Mesodermal cell (in vitro differentiated cells): ENCODE measurements at regions not wholly inside any gene's neighbourhood (a gene's known extent, or its start where the extent isn't known, plus 50 kb on each side); places are given as distances from the start of the nearest gene placed in this dataset.
"Not testable (repeated sequence)": the region's sequence is repeated elsewhere in the genome, so short reads cannot be mapped to it uniquely, and the experiment has no call there.

Source experiments
- H3K27ac ChIP-seq: 2 replicates; pipeline ENCODE4 v1.7.0; 2013; ENCODE audit warnings: mild to moderate bottlenecking, low read depth, low read length, moderate library complexity; ENCODE audit not compliant: severe bottlenecking
- H3K36me3 ChIP-seq: 2 replicates; pipeline ENCODE4 v1.7.1; 2013; ENCODE audit warnings: mild to moderate bottlenecking, low read length, moderate library complexity; ENCODE audit not compliant: control insufficient read depth, insufficient read depth
- H3K4me1 ChIP-seq: one replicate; pipeline ENCODE4 v1.7.1; 2013; ENCODE audit warnings: mild to moderate bottlenecking, low read length; ENCODE audit not compliant: insufficient read depth, control insufficient read depth, poor library complexity, severe bottlenecking
- H3K4me3 ChIP-seq: 2 replicates; pipeline ENCODE4 v1.7.0; 2013; ENCODE audit warnings: low read length, control low read depth, mild to moderate bottlenecking; ENCODE audit not compliant: insufficient read depth, poor library complexity, severe bottlenecking; ENCODE audit errors: extremely low read depth
- H3K9me3 ChIP-seq: 2 replicates; pipeline ENCODE4 v1.7.1; 2013; ENCODE audit warnings: mild to moderate bottlenecking, low read length, moderate library complexity; ENCODE audit not compliant: control insufficient read depth
- WGBS, 2 experiments: methylation state at CpG; one replicate each; pipeline ENCODE4 v1.1.5; 2013; ENCODE audit warnings: missing lambda C conversion rate in 2 of 2; ENCODE audit not compliant: insufficient coverage in 2 of 2; 5-methylcytosine and 5-hydroxymethylcytosine counted together

DNA sequence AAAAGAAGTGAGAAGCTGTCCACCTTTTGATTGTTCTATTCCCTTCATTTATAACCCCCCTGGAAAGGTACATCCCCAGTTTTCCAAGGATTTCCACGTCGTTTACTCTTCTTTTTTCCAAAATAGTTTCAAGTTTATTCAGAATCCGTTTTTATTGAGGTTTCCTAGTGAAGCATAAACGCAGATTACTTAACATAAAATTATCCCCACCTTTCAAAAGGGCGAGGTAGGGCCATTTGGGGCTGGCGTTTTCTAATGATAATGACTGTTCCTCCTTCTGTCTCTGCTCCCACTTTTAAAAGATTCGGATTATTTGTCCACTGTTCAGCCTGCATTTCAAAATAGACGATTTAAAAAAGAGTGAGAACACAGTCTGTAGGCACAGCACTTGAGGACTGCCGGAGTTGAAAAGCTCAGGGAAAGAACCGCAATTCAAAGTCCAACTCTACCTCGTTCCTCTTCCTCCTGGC is 165.2 kb upstream of the PPP1R3A start:
- WGBS, 2 experiments = 3 to 5% methylated on average over 6 to 10 of the region's 11 CpGs
- Histone ChIP-seq H3K36me3 (no peaks in the 10 kb centered on the region), H3K4me1 (no peaks in the 10 kb centered on the region), H3K4me3 (peak overlapping the region; percentile 54), H3K9me3 (no peaks in the 10 kb centered on the region), H3K27ac (no peak overlapping the region)

DNA sequence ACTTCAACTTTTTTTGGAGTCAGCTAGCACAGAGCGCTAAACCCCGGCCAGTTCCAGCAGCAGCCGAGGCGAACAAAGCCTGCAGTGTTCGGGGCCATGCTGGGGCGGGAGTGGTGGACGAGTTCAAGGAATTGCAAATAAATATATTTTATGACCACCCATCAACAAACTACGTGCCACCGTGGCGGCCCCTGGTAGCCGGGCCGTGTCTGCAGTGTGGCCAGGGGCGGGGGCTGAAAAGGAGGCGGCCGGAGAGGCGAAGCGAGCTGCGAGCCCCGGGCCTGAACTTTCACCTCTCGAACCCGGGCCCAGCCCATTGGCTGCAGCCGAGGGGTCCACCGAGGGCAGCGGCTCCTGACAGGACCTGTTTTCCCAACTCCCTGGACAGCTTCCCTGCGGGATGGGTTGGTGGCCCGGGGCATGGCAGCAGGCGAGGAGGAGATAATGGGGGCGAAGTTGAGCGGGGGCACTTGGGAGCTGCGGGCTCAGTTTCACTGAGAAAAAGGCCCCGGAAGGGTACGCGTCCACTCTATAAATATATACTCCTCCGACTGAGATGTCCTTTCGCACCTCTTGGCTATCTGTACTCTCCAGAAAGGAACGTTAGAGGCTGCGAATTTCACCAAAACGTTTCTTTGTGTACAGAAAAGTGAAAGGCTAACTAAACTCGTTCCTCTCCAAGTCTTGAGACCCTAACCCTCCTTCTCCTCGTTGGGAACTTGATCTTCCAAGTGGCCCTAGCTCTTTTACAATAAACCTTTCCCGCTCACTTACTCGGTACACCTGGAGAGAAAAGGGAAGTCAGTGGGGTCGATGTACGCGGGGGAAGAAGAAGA is 164.6 kb upstream of the PPP1R3A start:
- WGBS, 2 experiments = 1 to 3% methylated on average over 18 to 27 of the region's 45 CpGs
- Histone ChIP-seq H3K27ac (no peak overlapping the region), H3K9me3 (no peaks in the 10 kb centered on the region), H3K4me3 (peak overlapping the region; percentile 30), H3K36me3 (no peaks in the 10 kb centered on the region), H3K4me1 (no peaks in the 10 kb centered on the region)

DNA sequence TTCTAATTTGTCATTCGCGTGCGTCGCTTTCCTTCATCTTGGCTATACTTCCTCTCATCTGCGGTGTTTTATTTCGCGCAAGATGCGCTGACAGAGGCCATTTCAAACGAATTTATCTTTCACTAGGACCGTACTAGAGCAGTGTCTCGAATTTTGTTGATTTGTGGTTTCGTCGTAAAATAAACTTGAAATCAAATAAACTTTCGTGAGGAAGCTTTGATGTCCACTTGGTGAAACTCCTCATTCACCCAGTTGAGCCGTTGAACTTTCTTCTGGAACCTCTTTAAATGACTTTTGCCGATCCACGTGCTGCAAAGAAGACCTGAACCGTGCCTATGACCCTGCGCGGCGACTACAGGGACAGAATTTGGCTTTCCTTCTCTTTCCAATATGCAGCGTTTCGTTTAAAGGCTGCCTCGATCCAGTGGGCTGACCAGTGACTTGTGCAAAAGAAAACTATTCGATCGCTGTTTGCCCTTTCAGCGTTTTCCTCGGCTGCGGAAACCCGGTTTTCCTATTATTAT is 163.9 kb upstream of the PPP1R3A start:
- peak overlapping the region; percentile 30 for H3K4me3 ChIP-seq
- no peak overlapping the region for H3K27ac ChIP-seq
- no peaks in the 10 kb centered on the region for H3K36me3 ChIP-seq
- no peaks in the 10 kb centered on the region for H3K4me1 ChIP-seq
- WGBS, 2 experiments = 3 to 4% methylated on average over 19 to 27 of the region's 30 CpGs
- no peaks in the 10 kb centered on the region for H3K9me3 ChIP-seq

DNA sequence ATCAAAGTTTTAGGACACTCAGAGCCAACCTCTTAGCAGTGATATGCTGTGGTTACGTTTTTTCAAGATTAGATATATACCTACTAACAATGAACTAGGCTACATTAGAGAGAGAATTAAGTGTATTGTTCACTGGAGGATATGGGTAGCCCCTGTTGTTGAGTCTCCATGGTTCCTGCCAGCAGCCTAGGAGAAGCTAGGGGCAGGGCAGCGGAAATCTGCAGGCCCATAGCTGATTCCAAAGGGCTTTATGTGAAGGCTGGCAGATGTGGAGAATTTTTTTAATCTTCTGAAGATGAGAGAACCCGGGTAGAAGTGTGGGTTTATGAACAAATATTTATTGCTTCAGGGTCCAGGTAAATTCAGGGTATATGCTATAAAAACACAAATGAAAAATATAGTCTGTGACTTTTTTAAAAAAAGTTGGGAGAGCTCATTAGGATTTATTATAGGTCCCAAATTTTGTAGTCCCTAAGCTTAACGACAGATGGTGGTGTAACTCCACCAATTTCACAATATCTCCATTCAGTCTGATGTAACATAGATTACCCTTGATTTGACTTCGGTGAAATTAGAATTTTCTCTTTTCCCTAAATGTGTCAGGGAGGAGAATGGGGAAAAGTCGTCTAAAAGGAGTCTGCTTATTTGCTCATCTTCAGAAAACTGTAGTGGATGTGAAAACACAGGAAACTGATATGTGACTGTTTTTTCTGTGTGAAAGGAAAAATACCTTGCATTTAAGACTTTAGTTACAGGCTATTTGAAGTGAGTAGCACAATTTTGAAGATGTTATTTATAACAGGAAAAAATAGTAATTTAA is 163.0 kb upstream of the PPP1R3A start:
- WGBS, 2 experiments = 13 to 30% methylated on average over 3 of the region's 6 CpGs
- Histone ChIP-seq H3K9me3 (no peaks in the 10 kb centered on the region), H3K36me3 (no peaks in the 10 kb centered on the region), H3K4me3 (no peak overlapping the region), H3K27ac (no peak overlapping the region), H3K4me1 (no peaks in the 10 kb centered on the region)

DNA sequence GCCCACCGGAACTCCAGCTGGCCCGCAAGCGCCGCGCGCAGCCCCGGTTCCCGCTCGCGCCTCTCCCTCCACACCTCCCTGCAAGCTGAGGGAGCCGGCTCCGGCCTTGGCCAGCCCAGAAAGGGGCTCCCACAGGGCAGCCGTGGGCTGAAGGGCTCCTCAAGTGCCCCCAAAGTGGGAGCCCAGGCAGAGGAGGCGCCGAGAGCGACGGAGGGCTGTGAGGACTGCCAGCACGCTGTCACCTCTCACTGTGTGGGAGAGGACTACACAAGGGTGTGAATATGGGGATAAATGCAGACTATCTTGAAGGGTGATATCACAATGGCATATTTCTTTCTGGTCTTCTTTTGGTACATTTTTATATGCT is 158.3 kb upstream of the PPP1R3A start:
- H3K9me3 ChIP-seq, H3K36me3 ChIP-seq, H3K4me3 ChIP-seq, H3K27ac ChIP-seq, H3K4me1 ChIP-seq: not testable (repeated sequence)
- 89 to 96% methylated on average over 5 of the region's 18 CpGs for WGBS, 2 experiments

- H3K27ac ChIP-seq, H3K9me3 ChIP-seq, H3K4me1 ChIP-seq, H3K4me3 ChIP-seq, H3K36me3 ChIP-seq: not testable (repeated sequence)
- WGBS, 2 experiments = 96 to 98% methylated on average over 15 to 26 of the region's 38 CpGs
These were observed 157.8 kb upstream of the PPP1R3A start for GRCh38 chr7:114076392-114077157.

- H3K9me3 ChIP-seq = no peaks in the 10 kb centered on the region
- no peaks in the 10 kb centered on the region for H3K4me1 ChIP-seq
- H3K4me3 ChIP-seq = no peak overlapping the region
- WGBS, 2 experiments = 83 to 86% methylated on average over 1 to 2 of the region's 2 CpGs
- no peaks in the 10 kb centered on the region for H3K36me3 ChIP-seq
- no peak overlapping the region for H3K27ac ChIP-seq
These were observed 154.9 kb upstream of the PPP1R3A start for GRCh38 chr7:114073701-114074100.

GRCh38 chr7:114070246-114070645 is 151.4 kb upstream of the PPP1R3A start:
- no peak overlapping the region for H3K4me3 ChIP-seq
- H3K9me3 ChIP-seq = no peaks in the 10 kb centered on the region
- no peaks in the 10 kb centered on the region for H3K4me1 ChIP-seq
- H3K36me3 ChIP-seq = no peaks in the 10 kb centered on the region
- no peak overlapping the region for H3K27ac ChIP-seq

DNA sequence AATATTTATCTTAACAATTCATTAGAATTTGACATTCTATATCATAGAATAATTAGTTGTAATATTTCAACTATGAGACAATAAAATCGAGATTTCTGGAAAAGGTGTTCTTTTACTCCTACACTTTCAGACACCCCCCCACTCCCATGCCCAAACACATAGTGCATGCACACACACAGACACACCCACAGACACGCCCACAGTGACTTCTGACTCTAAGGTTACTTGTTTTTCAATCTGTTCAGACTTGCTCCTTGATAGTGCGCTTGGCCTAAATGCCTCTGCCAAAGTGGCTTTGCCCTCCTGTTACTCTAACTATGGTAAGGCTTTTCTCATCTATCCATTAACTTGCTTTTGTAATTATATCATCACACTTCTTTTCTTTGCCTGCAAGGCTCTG is 144.0 kb upstream of the PPP1R3A start:
- H3K36me3 ChIP-seq = no peaks in the 10 kb centered on the region
- H3K27ac ChIP-seq = no peak overlapping the region
- no peaks in the 10 kb centered on the region for H3K9me3 ChIP-seq
- 72 to 94% methylated on average over 2 of the region's 3 CpGs for WGBS, 2 experiments
- H3K4me3 ChIP-seq = no peak overlapping the region
- H3K4me1 ChIP-seq = no peaks in the 10 kb centered on the region

GRCh38 chr7:114051871-114052331 is 133.1 kb upstream of the PPP1R3A start:
- 86% methylated on average over 1 of the region's 2 CpGs; no CpG with 5 or more reads in 1 of the 2 experiments for WGBS, 2 experiments
- no peak overlapping the region for H3K4me3 ChIP-seq
- H3K4me1 ChIP-seq = no peaks in the 10 kb centered on the region
- H3K9me3 ChIP-seq = no peaks in the 10 kb centered on the region
- H3K27ac ChIP-seq = no peak overlapping the region
- no peaks in the 10 kb centered on the region for H3K36me3 ChIP-seq
